PC-9 (cell line): ENCODE measurements at regions not wholly inside any gene's neighbourhood (a gene's known extent, or its start where the extent isn't known, plus 50 kb on each side); places are given as distances from the start of the nearest gene placed in this dataset.

Source experiments
- CTCF ChIP-seq: fragments of 200-600 bp; sonication (generic); conservative IDR thresholded peaks from 2 replicates; pipeline ENCODE4 v1.6.1; 2017; ENCODE audit warnings: mixed run types, antibody characterized with exemption, mild to moderate bottlenecking, moderate library complexity
- EZH2 ChIP-seq: fragments of 200-600 bp; sonication (generic); IDR thresholded peaks from 2 replicates; pipeline ENCODE4 v1.8.0; 2017; ENCODE audit warnings: antibody characterized with exemption, low read depth

- no peak for TF ChIP-seq CTCF
- no peak for TF ChIP-seq EZH2
These were observed 64.0 kb upstream of the ACSL1 start for GRCh38 chr4:184889666-184890335.
